ENCODE measurements at regions not wholly inside any gene's neighbourhood (a gene's known extent, or its start where the extent isn't known, plus 50 kb on each side); places are given as distances from the start of the nearest gene placed in this dataset.

DNA sequence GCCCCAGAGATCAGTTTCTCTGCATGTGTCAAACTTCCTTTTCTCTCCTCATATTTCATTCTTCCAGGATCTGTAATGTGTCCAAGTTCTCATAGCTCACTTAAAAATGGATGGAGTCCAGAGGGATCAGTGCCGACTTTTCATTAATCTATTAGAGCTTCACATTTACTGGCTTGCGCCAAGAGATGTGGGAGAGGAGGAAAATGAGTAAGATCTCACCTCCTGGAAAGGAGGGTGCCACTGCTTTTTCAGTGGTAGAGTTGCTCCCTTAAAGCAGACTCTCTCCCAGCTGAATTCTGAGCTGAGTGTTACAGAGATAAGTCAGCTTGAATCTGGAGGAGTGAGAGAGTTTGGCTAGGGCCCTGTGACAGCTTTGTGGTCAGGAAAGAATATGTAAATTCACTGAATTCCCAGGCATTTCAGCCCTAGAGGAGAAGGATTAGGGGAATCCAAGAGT, 175.9 kb downstream of the SOX4 start:
- ChIA-PET POLR2A (interaction anchor here (0.6 to 2.5 kb wide), 10 partner anchors 16 to 861 kb away, joined by 3 to 17 read pairs (median 3); partner anchors contain the start of gene SOX4), CTCF (interaction anchor here (0.5 to 1.0 kb wide), 2 partner anchors 44 to 172 kb away, joined by 4 read pairs; no protein-coding TSS in a partner anchor)
- TF ChIP-seq CTCF (IDR thresholded peaks at IDR 0.05; ENCODE audit: low read depth, low read length), result no peak
- DNase-seq (ENCODE audit: low read depth, low spot score), result peak; percentile 95
- H3K4me3 ChIP-seq (ENCODE audit: low read depth, low read length), result no peak overlapping the region
- H3K27me3 ChIP-seq (ENCODE audit: control insufficient read depth, insufficient read depth, low read length), result no peaks in the 10 kb centered on the region
- peak overlapping the region; percentile 48 for H3K27ac ChIP-seq (ENCODE audit: low read depth, low read length)
- no peaks in the 10 kb centered on the region for H3K9me3 ChIP-seq (ENCODE audit: control insufficient read depth, insufficient read depth, low read length)

DNA sequence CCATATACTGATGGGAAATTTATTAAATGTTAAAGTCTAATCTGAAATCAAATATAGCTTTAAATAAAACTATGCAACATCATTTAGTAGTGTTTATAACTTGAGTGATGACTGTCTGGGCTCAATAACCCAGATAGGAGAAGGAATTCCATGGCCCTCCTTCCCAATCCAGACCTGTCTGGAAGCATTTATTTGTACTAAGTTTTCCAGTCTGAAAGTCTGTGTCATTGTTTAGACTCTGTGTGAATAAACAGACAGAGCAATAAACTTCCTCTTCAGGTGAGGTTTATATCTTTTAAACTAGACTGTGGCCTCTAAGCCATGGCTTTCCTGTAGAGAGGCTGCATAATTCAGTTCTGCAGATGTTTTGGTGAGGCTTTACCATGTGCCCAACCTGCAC, 176.4 kb downstream of the SOX4 start:
- DNase-seq (ENCODE audit: low read depth, low spot score), result no peak
- Histone ChIP-seq H3K9me3 (ENCODE audit: control insufficient read depth, insufficient read depth, low read length) (no peaks in the 10 kb centered on the region), H3K27ac (ENCODE audit: low read depth, low read length) (peak overlapping the region; percentile 21), H3K4me3 (ENCODE audit: low read depth, low read length) (no peak overlapping the region), H3K27me3 (ENCODE audit: control insufficient read depth, insufficient read depth, low read length) (no peaks in the 10 kb centered on the region)
- ChIA-PET CTCF (interaction anchor here (0.5 to 1.0 kb wide), 2 partner anchors 44 to 172 kb away, joined by 4 read pairs; no protein-coding TSS in a partner anchor), POLR2A (interaction anchor here (0.8 to 2.5 kb wide), 5 partner anchors 16 to 861 kb away, joined by 3 to 17 read pairs (median 4); partner anchors contain the start of gene SOX4)
- TF ChIP-seq CTCF (IDR thresholded peaks at IDR 0.05; ENCODE audit: low read depth, low read length), result no peak

DNA sequence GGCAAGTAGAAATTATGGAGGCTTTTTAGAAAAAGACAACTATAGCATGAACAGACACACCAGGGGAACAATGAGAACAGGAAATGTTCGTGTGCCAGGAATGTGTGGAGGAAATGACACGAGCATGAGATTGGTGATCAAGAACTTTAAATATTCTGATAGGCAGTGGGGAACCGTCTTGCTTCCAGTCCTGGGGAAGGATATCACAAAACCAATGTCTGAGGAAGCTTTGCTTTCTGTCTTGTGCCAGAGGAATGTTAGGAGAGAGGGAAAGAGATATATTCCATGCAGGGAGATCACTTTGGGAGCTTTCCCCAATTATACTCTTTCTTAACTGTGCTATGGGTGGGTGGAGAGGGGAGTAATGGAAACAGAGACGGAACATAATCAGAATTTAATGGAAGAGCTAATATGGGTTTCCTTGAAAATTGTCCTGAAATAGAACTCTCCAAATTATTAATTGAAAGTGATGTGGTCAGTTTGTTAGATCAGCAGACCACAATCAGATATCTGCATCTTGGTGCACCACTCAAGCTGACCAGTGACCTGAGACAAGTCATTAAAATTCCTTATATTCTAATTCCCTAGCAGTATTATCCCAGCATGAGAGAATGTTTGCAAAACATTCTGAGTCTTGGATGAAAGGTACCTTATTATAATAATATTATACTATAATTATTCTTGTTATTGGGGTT, 178.2 kb downstream of the SOX4 start:
- ChIA-PET POLR2A (interaction anchor here (0.7 kb wide), 1 partner anchor 18 kb away, joined by 3 read pairs; no protein-coding TSS in a partner anchor), CTCF (no interaction called here)
- no peak overlapping the region for H3K4me3 ChIP-seq (ENCODE audit: low read depth, low read length)
- H3K27ac ChIP-seq (ENCODE audit: low read depth, low read length), result no peak overlapping the region
- no peaks in the 10 kb centered on the region for H3K9me3 ChIP-seq (ENCODE audit: control insufficient read depth, insufficient read depth, low read length)
- TF ChIP-seq CTCF (IDR thresholded peaks at IDR 0.05; ENCODE audit: low read depth, low read length), result no peak
- no peaks in the 10 kb centered on the region for H3K27me3 ChIP-seq (ENCODE audit: control insufficient read depth, insufficient read depth, low read length)
- DNase-seq (ENCODE audit: low read depth, low spot score), result no peak

GRCh38 chr6:21772477-21772876, 178.9 kb downstream of the SOX4 start:
- Histone ChIP-seq H3K27ac (ENCODE audit: low read depth, low read length) (no peak overlapping the region), H3K9me3 (ENCODE audit: control insufficient read depth, insufficient read depth, low read length) (no peaks in the 10 kb centered on the region), H3K4me3 (ENCODE audit: low read depth, low read length) (no peak overlapping the region), H3K27me3 (ENCODE audit: control insufficient read depth, insufficient read depth, low read length) (no peaks in the 10 kb centered on the region)
- ChIA-PET CTCF (no interaction called here), POLR2A (interaction anchor here (0.6 kb wide), 1 partner anchor 175 kb away, joined by 5 read pairs; no protein-coding TSS in a partner anchor)
- no peak for TF ChIP-seq CTCF (IDR thresholded peaks at IDR 0.05; ENCODE audit: low read depth, low read length)
- DNase-seq (ENCODE audit: low read depth, low spot score), result no peak

All from AG04450 (cell line).